Activated T-helper 1 cell treated with Interleukin-2 at 50 U/mL for 16 hours (primary cell): ENCODE measurements at regions not wholly inside any gene's neighbourhood (a gene's known extent, or its start where the extent isn't known, plus 50 kb on each side); places are given as distances from the start of the nearest gene placed in this dataset.
"Not testable (repeated sequence)": the region's sequence is repeated elsewhere in the genome, so short reads cannot be mapped to it uniquely, and the experiment has no call there.

Experiments used
- DNase-seq: peaks from one replicate; pipeline ENCODE4 v3.0.0-alpha.2; 2020; ENCODE audit warnings: low read depth

DNA sequence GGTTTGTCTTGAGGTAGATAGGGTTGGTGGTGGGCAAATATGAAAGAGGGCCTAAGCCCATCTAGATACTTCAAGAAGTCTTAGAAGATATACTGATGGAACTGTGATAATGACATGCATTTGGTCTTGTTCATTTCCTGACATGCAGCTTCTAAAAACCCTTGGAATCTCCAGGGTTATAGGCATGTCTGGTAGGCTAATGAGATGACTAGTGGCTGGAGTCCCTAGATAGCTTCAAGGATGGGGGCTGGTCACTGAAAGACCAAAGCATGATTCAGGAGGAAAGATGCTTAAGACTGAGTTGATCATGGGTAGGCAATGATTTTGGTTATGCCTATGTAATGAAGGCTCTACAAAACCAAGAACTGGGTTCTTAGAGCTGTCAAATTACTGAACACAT, 217.9 kb upstream of the MOCS1 start:
- no peak for DNase-seq

DNA sequence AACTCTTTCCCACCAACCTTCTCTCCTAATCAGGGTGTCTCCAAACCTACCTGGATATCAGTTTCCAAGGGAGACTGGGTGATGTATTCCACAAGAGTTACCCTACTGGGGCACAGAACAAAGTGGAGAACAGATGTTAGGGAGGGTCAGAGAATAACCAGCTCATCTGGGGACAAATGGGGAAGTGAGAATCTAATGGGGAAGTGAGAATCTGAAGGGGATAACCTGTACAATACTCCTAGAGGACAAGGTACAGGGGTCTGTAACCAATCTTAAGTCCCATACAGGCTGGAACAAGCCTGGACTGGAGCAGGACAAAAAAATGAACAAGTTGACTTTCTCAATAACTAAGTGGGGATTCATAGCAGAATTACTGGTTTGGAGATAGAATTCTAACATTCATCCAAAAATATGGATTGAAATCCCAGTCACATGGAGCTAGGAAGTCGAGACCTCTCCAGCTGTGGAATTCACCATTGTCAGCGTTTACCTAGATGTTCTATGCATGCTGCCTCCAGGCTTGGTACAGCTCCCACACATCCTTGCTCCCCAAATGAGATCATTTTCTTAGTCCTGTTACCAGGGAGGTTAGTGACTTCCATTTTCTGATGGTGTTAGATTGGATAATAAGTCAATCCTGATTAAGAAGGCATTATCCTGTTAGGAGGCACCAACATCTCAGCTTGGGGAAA, 214.8 kb upstream of the MOCS1 start:
- DNase-seq, result no peak

DNA sequence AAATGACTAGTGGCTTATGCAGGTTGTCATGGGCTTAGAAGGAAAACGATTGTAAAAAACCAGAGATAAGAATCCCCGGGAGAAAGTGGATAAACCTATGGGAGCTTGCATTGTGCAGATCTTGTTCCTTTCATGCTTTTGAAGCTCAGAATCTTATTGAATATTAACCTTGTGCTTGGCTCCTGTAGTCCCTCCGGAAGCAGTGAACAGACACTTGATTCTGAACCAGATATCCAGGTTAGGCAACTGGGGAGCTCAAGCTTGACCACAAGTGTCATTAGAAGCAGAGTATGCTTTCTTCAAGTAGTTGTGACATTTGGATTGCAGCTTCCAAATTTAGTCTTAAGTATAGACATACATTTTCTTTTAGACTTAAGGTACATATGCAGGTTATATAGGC, 212.6 kb upstream of the MOCS1 start:
- DNase-seq, result no peak

DNA sequence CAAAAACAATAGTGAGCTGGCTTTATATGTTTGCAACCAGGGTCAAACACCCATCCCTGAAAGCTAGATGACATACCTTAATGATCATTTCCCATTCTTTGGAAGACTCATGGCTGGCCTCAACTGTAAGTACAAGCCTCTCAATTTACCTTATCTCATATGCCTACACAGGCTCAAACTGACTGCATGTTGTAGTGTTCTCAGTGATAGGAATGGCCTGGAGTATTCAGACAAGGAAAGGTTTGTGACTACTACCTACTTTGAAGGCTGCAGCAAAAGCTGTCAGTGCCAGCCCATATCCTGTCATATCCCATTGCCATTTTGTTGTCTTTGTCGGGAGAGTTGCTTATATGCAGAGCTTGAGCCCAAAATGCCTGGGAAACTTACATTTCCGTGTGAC, 205.2 kb upstream of the MOCS1 start:
- DNase-seq, result no peak

DNA sequence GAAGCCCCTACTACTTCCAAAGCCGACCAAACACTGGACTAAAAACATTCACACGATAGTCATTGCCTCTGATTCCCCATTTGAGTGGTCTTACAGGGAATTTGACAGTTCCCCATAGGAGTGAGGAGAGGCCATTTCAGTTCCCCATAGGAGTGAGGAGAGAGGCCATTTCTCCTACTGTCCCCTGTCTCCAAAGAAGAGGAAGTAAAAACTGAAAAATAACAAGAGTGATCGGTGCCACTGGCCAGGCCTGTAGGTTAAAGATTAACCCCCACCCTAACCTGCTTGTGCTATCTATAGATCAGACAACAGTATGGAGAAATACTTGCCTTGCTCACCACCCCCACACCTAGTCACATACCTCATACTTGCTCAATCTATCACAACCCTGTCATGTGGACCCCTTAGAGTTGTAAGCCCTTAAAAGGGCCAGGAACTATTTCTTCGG, 204.0 kb upstream of the MOCS1 start:
- DNase-seq, result no peak

DNA sequence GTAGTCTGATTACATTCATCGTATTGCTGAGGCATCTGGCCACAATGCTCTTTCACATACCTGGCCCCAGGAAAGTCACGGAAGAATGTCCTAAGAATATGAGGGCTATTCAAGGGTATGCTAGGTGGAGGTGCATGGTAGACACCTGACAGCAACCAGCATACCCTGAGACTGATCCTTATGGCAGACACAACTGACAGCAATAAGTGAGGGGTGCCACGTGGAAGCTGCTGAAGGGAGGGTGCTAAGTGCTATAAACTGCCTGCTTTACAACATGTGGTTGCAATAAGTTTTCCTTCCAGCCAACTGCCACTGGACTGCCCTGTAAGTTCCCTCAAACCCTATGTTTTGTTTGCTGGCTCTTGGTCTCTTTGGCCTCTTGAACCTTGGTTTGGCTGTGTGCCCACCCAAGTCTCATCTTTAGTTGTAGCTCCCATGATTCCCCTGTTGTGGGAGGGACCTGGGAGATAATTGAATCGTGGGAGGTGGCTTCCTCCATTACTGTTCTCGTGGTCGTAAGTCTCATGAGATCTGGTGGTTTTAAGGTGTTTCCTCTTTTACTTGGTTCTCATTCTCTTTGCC, 201.3 kb upstream of the MOCS1 start:
- DNase-seq, result no peak

DNA sequence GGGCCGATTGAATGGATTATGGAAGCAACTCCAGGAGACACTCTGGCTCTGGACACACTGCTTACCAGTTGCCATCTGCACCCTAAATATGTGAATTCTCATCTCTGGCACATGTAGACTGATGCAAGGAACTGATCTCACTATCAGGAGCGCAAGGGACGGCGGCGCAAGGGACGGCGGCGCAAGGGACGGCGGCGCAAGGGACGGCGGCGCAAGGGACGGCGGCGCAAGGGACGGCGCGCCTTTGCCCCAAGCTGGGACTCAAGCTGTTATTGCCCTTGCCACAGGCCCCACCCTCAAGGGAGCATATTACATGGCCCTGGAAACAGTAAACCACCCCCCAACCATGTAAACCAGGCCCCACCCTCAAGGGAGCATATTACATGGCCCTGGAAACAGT, 199.7 kb upstream of the MOCS1 start:
- not testable (repeated sequence) for DNase-seq

DNA sequence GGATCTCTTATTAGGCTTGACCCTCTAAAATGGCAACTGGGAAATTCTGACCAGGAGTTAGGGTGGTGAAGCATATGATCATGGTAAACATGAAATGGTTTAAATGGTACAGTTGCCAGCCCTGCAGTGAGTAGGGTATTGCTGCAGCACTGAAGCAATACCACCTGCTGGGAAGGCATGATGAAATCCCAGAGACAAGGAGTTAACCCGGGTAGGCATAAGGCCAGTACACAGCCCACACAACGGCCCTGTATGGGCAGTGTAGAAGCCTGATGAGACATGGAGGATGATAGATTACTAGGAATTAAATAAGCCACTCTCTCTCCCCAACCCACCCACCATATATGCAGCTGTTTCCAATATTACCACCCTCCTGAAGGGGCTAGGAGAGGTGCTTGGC, 197.4 kb upstream of the MOCS1 start:
- DNase-seq, result no peak

DNA sequence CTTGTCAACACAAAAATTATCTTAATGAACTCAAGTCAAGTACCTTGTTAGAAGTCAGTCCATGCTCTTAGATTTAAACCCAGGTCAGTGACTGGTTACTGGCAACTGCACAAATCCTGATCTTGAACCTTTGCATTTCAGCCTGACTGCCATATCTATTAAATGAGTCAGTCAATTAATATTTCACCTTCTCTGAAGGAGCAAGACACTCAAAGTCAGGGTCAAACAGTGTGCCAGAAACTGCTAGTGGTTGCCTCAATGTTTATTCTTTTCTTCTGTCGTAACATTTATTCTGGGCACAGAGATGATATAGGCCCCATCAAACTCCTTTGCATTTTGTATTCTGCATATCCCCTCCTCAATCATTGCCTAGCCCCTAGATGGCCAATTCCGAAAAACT, 193.9 kb upstream of the MOCS1 start:
- no peak for DNase-seq

DNA sequence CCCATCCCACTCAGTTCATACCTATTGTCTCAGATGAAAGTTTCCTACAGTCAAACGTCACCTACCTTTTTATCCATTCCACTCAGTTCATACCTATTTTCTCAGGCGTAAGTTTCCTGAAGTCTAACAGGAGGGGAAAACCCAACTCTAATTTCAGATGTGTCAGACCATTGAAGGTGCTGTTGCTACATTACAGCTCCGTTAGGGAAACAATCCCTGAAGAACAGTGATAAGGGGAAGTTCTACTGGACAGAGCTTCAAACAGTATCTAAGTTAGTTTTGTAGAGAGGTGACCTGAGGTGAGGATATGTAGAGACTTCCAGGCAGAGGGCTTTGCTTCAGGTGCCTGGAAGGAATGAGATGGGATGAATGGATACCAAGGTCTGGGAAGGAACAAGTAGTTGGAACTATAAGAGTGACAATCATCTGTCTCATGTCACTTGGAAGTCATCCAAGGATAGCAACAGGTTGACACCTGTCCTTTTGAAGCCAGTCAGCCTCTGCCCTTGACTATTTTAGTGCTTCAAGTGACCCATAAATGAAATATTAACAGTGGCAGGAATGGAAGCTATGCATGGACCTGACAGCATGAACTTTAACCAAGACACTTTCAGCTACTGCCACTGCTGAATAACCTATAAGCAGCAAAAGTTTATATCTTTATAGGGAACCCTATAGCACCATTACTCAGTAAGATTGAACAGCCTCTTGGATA, 191.6 kb upstream of the MOCS1 start:
- no peak for DNase-seq

DNA sequence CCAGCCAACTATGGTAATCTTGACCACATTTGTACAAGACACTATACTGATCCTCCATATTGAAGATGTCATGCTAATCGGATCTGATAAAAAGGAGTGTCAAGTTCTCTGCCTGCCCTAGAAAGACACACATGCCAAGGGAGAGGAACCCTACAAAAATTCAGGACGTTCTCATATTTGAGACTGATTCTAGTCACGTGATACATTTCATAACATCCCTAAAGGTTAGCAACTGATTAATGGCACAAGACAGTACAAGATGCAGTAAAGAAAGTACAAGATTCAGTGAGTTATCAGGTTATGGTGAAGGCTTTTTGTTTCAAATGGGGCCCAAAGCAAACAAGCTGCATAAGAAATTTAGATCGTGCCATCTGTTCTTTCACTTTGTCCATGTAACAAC, 190.7 kb upstream of the MOCS1 start:
- DNase-seq, result no peak

DNA sequence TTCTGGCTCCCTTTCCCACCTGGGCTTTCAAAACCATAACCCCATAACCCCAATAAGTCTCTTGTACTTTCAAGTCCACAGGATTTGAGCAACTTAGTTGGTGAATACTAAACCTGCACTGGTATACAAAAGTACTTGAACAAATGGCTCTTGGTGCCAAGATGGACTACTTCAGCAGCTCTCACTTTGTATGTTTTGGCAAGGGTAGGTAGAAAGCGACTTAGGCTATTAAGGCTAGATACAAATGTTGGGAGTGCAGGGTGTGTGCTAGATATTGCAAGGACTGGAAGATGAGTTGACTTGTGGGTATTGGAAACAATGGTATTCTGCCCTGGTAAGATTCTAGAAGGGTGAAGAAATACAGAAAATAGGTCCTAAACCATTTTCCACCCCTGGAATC, 182.6 kb upstream of the MOCS1 start:
- no peak for DNase-seq

DNA sequence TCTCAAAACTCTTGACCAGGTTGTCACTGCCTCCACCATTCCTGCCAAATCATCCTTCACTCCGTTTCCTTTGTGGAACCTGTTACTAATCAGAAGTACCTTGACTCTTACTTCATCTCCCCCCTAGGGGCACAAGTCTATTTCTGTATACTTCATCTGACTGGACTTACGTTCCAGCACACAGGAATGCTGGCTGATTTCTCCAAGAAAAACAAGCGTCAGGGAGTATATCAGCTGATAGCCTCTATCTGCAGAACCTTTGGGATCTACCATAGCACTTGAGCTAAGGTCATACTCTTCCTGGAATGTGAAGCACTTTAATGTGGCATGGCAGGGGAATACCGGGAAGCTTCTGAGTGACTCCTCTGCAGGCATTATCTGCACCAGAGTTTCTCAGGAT, 178.1 kb upstream of the MOCS1 start:
- DNase-seq, result no peak

DNA sequence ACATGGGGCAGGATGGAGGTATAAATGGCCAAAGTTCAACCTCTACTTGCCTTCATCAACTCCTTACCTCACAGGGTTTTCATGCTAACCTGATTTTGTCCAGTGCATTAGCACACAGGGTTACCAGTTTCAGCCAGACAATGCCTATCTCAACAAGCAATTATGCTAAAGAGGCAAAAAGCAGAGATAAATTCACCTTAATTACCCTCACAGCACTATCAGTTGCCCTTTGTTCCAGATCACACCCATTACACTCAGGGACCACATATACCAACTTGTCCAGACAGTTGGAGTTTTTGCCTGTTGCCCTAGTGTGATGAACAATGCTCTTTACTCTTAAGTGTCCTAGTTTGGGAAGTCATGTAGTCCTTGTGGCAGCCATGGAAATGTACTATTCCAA, 174.5 kb upstream of the MOCS1 start:
- DNase-seq, result no peak

DNA sequence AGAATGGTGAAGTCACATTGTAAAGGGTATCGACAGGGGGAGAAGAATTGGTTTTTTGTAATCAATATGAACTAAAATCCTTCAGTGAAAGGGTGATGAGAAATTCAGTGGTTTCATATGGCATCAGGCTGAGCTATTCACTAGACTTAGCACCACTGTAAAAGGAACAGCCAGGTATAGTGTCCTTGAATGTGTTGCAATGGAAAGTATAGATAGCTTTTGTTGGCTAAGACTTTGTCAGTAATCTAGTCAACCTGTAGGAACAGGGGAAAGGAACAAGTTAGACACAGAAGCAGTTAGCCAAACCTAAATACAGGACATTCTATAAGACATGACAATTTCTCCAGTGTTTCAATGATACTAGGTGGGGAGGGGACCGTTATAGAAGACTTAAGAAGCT, 172.6 kb upstream of the MOCS1 start:
- DNase-seq, result no peak

DNA sequence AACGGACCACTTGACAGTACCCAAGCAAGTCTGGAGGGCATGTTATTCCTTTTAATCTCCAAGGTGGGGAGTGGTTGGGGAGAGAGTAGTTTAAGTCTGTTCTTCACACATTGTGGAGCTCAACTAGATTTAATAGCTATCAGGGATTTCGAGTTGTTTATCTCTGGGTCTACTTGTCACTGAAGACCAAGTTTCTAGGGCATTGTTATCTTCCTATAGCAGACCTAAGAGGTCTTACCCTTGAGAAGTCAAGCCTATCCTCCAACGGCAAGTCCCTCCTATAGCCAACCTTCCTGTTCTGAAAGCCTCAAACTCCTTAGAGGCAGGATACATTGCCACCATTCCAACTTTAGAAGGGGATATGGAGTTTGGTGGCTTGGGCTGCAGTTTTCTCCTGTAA, 164.5 kb upstream of the MOCS1 start:
- no peak for DNase-seq

DNA sequence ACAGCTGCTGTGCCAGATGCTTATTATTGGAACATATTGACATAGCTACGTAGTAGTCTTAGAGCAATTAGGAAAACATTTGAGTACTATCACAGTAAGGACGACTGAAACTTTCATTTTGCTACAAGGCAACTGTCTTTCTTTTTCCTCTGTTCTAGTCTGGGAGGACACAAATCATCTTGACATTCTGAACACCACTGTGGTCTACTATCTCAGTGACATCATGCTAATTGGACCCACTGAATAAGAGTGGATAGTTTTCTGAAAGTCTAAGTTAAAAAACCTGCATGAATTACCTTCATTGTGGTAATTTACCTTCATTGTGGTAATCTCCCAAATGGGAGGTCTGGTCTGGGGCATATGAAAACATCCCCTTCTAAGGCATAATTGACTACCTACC, 163.3 kb upstream of the MOCS1 start:
- no peak for DNase-seq

DNA sequence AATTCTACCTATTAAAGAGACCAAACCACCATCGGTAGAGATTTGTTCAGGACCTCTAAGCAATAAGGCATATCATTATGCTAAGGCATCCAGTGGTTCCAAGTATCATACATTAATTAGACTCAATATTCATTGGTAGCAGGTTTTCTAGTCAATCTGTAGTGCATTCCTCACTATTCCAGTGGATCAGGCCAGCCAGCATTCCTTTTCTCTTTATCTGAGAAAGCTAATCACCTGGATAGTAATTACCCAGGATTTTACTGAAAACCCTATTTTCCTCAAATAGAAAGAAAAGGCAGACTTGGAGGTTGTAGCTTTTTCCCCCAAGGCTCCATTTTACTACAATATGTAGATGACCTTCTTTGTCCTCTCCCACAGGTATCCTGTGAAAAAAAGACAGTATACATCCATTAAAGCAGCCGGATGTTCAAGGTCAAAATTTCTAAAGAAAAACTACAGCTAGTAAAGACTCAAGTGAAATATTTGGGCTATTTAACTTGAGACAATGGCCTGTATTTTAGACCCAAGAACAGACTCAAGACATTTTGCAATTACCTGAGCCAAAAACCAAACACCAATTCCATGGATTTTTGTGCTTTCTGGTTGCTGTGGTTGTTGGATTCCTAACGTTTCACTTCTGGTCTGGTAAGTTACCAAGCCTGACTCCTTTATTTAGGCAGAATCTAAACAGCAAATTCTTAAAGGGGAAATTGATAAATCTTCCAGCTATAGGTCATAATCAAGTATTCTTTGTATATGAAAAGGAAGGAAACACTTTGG, 149.1 kb upstream of the MOCS1 start:
- DNase-seq, result no peak

DNA sequence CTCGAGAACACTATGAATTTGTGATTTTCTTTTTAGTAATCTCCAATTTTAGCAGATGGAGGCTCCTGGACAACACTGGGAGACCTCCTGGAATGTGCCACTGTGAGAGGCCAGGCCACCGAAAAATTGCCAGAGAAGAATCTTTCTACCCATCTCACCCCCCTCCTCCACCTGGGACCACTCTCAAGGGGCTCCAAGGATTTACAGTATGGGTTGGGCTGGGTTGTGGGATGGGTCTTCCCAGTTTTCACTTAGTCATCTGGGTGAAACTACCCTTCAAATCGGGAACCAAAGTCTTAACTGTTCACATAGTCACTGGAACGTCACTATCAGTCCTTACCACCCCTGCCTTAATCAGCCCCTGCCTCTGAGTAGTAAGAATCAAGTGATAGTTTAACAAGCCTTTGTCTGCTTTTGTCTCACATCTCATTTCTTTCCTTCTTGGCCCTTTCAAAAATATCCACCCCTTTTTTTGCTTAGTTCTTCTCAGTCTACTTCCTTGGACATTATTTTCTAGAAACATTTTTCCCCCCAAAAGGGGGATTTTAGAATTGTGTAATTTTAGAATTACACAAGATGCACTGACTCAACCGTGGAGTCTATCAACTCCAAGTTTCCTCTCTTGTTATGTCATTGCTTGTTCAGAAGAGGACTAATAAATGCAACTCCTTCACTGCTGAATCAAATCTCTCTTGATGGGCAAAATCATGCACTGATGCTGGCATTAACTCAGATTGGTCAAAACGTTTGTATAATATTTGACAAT, 148.2 kb upstream of the MOCS1 start:
- DNase-seq, result no peak

DNA sequence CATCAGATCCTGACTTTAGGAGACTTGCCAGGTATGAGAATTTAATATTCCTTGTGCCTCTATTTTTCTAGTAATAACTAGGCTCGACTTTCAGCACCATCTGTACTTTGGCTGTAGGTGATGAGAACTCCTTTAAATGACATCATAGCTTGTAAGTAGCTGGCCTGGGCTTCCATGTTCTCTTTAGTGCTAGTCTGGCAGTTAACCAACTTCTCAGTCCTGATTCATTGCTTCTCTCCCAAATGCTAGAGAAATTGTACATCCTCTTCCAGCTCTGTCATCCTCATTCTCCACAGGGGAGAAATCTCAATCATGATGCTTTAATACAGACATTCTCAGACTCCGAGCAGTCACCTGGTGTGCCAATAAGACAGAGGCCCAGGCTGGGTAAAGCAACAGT, 143.5 kb upstream of the MOCS1 start:
- DNase-seq, result no peak

DNA sequence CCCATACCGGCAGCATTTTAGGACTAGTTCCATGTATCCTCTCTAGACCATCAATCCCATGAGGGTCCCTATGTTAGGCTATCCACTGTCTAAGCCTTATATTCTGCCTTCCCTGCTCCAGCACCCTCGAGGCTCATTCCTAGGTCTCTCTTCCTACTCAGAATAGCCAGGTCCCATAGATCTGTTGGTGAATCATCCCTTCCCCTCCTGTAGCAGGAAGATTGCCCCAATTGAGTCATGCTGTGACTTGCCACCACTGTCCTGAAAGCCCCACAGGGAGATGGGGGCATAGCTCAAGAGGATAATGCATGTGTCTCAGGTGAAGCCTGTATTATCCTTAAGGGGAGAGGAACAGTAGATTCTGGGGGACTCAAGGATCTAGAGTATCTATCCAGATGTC, 143.1 kb upstream of the MOCS1 start:
- DNase-seq, result no peak

DNA sequence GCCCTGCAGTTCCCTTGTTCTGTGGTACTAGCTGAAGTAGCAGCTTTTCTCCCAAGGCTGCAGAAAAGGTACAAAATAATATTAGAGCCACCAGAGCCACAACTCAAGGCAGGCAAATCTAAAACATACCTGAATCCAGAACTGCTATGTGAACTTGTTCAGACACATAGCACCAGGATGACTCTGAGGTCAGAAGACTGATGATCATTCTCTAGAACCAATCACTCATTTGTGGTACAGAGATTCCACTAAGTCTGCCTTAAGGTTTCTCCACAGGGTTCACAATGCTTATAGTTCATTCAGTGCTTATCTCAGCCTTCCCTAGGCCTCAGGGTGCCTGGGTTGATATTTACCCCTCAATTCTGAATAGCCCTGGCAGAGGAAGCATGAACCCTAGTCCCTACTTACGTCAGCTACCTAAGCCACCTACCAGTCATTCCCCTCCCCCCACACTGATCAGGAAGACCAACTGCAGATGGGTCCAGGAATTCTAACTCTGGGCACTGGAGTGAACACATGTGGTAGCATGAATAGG, 140.9 kb upstream of the MOCS1 start:
- no peak for DNase-seq
